Lung (tissue), 11 donors: ENCODE measurements at regions not wholly inside any gene's neighbourhood (a gene's known extent, or its start where the extent isn't known, plus 50 kb on each side); places are given as distances from the start of the nearest gene placed in this dataset.
"Not testable (repeated sequence)": the region's sequence is repeated elsewhere in the genome, so short reads cannot be mapped to it uniquely, and the experiment has no call there.

Experiments used
- ATAC-seq: fragments of 200-7000 bp; cut with Tn5 transposase; one replicate; pipeline ENCODE4 v1.9.1; 2020; ENCODE audit warnings: moderate number of reproducible peaks; ENCODE audit not compliant: insufficient read depth, low FRiP score
- DNase-seq, 3 donors: peaks; one replicate each; pipeline ENCODE4 v3.0.0-alpha.2; 2013 to 2017
- H3K27ac ChIP-seq, 2 donors: one replicate each; pipeline ENCODE4 v1.5.1; 2013; ENCODE audit warnings: mild to moderate bottlenecking in 2 of 2, moderate library complexity in 2 of 2, control low read depth in 1 of 2, inconsistent platforms in 1 of 2, low read depth in 1 of 2, low read length in 1 of 2
- H3K27me3 ChIP-seq, 3 donors: one replicate each; pipeline ENCODE4 v1.5.1; 2013; ENCODE audit warnings: low read length in 2 of 3; ENCODE audit not compliant: control insufficient read depth in 3 of 3, insufficient read depth in 3 of 3
- H3K36me3 ChIP-seq, 4 donors: one replicate each; pipeline ENCODE4 v1.5.1; 2013; ENCODE audit warnings: low read length in 4 of 4, mild to moderate bottlenecking in 1 of 4, moderate library complexity in 1 of 4; ENCODE audit not compliant: control insufficient read depth in 4 of 4, insufficient read depth in 4 of 4
- H3K4me1 ChIP-seq, 5 donors: one replicate each; pipeline ENCODE4 v1.5.1; 2013; ENCODE audit warnings: low read length in 5 of 5, mild to moderate bottlenecking in 2 of 5, moderate library complexity in 1 of 5; ENCODE audit not compliant: control insufficient read depth in 5 of 5, insufficient read depth in 5 of 5
- H3K4me3 ChIP-seq: one replicate; pipeline ENCODE4 v1.5.1; 2013; ENCODE audit warnings: mild to moderate bottlenecking, control low read depth, moderate library complexity
- H3K9ac ChIP-seq, 2 donors: one replicate each; pipeline ENCODE4 v1.5.1; 2013; ENCODE audit warnings: low read length in 2 of 2, control low read depth in 1 of 2; ENCODE audit not compliant: insufficient read depth in 1 of 2
- H3K9me3 ChIP-seq, 4 donors: one replicate each; pipeline ENCODE4 v1.5.1; 2013; ENCODE audit warnings: low read length in 3 of 4, mild to moderate bottlenecking in 1 of 4, moderate library complexity in 1 of 4; ENCODE audit not compliant: control insufficient read depth in 4 of 4, insufficient read depth in 3 of 4
- WGBS, 2 donors: extraction: QIAGEN DNeasy Blood & Tissue Kit; methylation state at CpG; one replicate each; pipeline ENCODE4 v1.1.7; 2013; 5-methylcytosine and 5-hydroxymethylcytosine counted together
- TF ChIP-seq, protein P1 (sequence below): IDR thresholded peaks from 2 replicates; pipeline ENCODE4 v1.5.1; 2012; ENCODE audit warnings: mild to moderate bottlenecking; ENCODE audit errors: control extremely low read depth, extremely low read depth
- donor health status: control.
- donor health status: control.
- donor health status: Bipolar disorder and iron deficiency.
- donor health status: healthy.
- donor health status: DM: yes; HTN: yes; CAD: no.

- 70 to 79% methylated on average over 5 of the region's 5 CpGs for WGBS, 2 donors
- TF ChIP-seq, protein P1, sequence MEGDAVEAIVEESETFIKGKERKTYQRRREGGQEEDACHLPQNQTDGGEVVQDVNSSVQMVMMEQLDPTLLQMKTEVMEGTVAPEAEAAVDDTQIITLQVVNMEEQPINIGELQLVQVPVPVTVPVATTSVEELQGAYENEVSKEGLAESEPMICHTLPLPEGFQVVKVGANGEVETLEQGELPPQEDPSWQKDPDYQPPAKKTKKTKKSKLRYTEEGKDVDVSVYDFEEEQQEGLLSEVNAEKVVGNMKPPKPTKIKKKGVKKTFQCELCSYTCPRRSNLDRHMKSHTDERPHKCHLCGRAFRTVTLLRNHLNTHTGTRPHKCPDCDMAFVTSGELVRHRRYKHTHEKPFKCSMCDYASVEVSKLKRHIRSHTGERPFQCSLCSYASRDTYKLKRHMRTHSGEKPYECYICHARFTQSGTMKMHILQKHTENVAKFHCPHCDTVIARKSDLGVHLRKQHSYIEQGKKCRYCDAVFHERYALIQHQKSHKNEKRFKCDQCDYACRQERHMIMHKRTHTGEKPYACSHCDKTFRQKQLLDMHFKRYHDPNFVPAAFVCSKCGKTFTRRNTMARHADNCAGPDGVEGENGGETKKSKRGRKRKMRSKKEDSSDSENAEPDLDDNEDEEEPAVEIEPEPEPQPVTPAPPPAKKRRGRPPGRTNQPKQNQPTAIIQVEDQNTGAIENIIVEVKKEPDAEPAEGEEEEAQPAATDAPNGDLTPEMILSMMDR = no peak
- H3K27ac ChIP-seq = no peak overlapping the region
- H3K9ac ChIP-seq = no peak overlapping the region
- no peak for DNase-seq
- no peaks in the 10 kb centered on the region for H3K36me3 ChIP-seq
- peaks cover 0 to 12% (median 0%) of the 10 kb centered on the region in 3 donors for H3K27me3 ChIP-seq
- no peak overlapping the region for H3K4me3 ChIP-seq
- H3K4me1 ChIP-seq = no peaks in the 10 kb centered on the region
- ATAC-seq = no peak
- peaks cover 0 to 4% (median 0%) of the 10 kb centered on the region in 4 donors for H3K9me3 ChIP-seq
These were observed 433.3 kb downstream of the XYLT1 start for GRCh38 chr16:17037499-17037898.

DNA sequence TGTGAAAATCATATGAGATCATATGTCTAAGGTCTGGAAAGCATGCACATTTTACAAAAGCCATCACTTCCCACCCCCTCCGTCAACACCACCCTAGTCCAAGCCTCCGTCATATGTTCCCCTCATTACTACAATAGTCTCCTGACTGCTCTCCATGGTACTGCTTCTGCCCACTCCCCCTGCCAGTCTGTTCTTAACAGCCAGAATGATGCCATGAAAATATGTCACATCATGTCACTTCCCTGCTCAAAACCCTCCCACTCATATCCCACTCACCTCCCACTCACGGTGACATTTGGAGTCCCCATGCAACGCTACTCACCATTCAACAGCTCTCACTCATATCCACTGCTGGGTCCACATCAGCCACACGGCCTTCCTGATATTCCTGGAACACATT lies 432.3 kb downstream of the XYLT1 start:
- no peaks in the 10 kb centered on the region for H3K4me1 ChIP-seq
- ATAC-seq (no peak), DNase-seq (no peak)
- H3K36me3 ChIP-seq = no peaks in the 10 kb centered on the region
- no peak overlapping the region for H3K4me3 ChIP-seq
- no peak overlapping the region for H3K27ac ChIP-seq
- H3K9me3 ChIP-seq = peaks cover 0 to 4% (median 0%) of the 10 kb centered on the region in 4 donors
- 72 to 80% methylated on average over 5 of the region's 5 CpGs for WGBS, 2 donors
- TF ChIP-seq, protein P1 = no peak
- no peak overlapping the region for H3K9ac ChIP-seq
- peaks cover 0 to 12% (median 0%) of the 10 kb centered on the region in 3 donors for H3K27me3 ChIP-seq

GRCh38 chr16:17049109-17049508 lies 421.7 kb downstream of the XYLT1 start:
- not testable (repeated sequence) for ATAC-seq, H3K27ac ChIP-seq, H3K36me3 ChIP-seq, H3K4me1 ChIP-seq, H3K27me3 ChIP-seq, H3K9me3 ChIP-seq, DNase-seq, H3K4me3 ChIP-seq, H3K9ac ChIP-seq
- 67 to 86% methylated on average over 1 to 2 of the region's 2 CpGs for WGBS, 2 donors

GRCh38 chr16:17050468-17050867 lies 420.3 kb downstream of the XYLT1 start:
- Histone ChIP-seq H3K36me3 (no peaks in the 10 kb centered on the region), H3K9ac (no peak overlapping the region), H3K27me3 (no peaks in the 10 kb centered on the region), H3K9me3 (peaks cover 0 to 9% (median 4%) of the 10 kb centered on the region in 4 donors), H3K27ac (no peak overlapping the region), H3K4me1 (no peaks in the 10 kb centered on the region), H3K4me3 (no peak overlapping the region)
- no peak for ATAC-seq
- TF ChIP-seq, protein P1 = no peak
- WGBS, 2 donors = 91 to 92% methylated on average over 1 of the region's 1 CpG
- DNase-seq = no peak
